Coronary artery (tissue), 2 donors: ENCODE measurements at regions not wholly inside any gene's neighbourhood (a gene's known extent, or its start where the extent isn't known, plus 50 kb on each side); places are given as distances from the start of the nearest gene placed in this dataset.

Experiments used
- DNase-seq: peaks from one replicate; pipeline ENCODE4 v3.0.0-alpha.2; 2017; ENCODE audit warnings: low spot score
- H3K27ac ChIP-seq, 2 donors: fragments of 200-600 bp; sonication (generic); one replicate each; pipeline ENCODE4 v1.5.1; 2016 to 2019
- H3K4me3 ChIP-seq: fragments of 200-600 bp; sonication (generic); 2 replicates; pipeline ENCODE4 v1.5.1; 2016; ENCODE audit warnings: mild to moderate bottlenecking, moderate library complexity
- TF ChIP-seq, protein P1 (sequence below): fragments of 200-600 bp; sonication (generic); IDR thresholded peaks from one replicate; pipeline ENCODE4 v1.5.1; 2019; ENCODE audit warnings: antibody characterized with exemption

DNA sequence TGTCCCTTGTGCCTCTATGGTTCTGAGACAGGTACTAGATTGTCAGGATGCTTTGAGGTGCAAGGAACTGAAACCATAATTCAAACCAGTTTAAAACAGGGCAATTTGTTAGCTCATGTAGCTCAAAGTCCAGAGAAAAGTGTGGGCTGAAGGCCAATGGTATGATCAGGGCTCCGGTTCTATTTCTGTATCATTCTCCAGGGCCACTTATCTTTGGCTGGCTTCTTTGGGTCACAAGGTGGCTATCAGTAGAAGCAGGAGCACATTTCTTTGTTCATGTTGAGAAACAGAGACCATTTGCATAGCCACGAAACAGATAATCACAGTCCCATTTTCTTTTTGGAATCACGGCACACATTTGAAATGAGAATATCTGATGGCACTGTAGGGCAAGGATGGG, 294.9 kb downstream of the ETNK1 start:
- H3K4me3 ChIP-seq = no peak overlapping the region
- H3K27ac ChIP-seq = no peak overlapping the region
- no peak for DNase-seq
- TF ChIP-seq, protein P1, sequence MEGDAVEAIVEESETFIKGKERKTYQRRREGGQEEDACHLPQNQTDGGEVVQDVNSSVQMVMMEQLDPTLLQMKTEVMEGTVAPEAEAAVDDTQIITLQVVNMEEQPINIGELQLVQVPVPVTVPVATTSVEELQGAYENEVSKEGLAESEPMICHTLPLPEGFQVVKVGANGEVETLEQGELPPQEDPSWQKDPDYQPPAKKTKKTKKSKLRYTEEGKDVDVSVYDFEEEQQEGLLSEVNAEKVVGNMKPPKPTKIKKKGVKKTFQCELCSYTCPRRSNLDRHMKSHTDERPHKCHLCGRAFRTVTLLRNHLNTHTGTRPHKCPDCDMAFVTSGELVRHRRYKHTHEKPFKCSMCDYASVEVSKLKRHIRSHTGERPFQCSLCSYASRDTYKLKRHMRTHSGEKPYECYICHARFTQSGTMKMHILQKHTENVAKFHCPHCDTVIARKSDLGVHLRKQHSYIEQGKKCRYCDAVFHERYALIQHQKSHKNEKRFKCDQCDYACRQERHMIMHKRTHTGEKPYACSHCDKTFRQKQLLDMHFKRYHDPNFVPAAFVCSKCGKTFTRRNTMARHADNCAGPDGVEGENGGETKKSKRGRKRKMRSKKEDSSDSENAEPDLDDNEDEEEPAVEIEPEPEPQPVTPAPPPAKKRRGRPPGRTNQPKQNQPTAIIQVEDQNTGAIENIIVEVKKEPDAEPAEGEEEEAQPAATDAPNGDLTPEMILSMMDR = no peak

DNA sequence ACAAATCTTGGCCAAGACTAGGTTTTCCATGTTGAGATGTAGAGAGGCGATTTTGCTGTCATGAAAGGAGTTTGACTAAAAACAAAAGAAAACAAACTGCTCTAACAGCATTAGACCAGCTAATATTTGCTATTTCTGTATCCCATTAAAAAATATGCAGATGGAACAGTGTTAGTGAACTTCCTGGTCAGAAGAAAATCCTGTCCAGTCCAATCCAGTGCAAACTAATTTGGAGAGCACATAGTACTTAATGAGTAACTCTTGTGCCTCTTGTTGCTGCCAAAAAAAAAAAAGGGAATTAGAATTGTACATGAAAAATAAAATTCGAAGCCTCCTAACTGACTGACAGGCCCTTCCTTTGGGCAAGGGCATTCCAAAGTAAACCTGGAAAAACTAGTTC, 298.8 kb downstream of the ETNK1 start:
- TF ChIP-seq, protein P1 = no peak
- Histone ChIP-seq H3K27ac (no peak overlapping the region), H3K4me3 (no peak overlapping the region)
- no peak for DNase-seq

DNA sequence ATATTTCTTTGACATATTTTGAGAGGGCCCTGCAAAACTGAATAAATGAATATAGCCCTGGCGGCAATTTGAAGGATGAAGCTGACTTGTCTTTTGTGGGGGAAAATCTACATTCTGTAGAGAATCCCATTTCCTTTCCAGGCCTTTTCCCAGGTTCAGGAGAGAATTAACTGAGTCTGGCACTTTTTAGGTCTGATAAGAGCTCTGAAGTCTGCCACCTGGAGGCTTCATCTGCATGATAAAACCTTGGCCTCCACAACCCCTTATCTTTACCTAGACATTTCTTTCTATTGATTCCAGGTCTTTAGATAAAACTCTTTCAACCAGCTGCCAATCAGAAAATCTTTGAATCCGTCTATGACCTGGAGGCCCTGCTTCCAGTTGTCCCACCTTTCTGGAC, 299.4 kb downstream of the ETNK1 start:
- TF ChIP-seq, protein P1 = no peak
- no peak overlapping the region for H3K4me3 ChIP-seq
- DNase-seq = no peak
- H3K27ac ChIP-seq = no peak overlapping the region

GRCh38 chr12:22925623-22926022, 300.7 kb downstream of the ETNK1 start:
- TF ChIP-seq, protein P1 = no peak
- DNase-seq = no peak

GRCh38 chr12:22932431-22932830, 307.5 kb downstream of the ETNK1 start:
- DNase-seq = no peak
- TF ChIP-seq, protein P1 = no peak
- Histone ChIP-seq H3K4me3 (no peak overlapping the region), H3K27ac (no peak overlapping the region)

More at GRCh38 chr12:22925623-22926022, 300.7 kb downstream of the ETNK1 start:
- Histone ChIP-seq H3K27ac (no peak overlapping the region), H3K4me3 (no peak overlapping the region)

DNA sequence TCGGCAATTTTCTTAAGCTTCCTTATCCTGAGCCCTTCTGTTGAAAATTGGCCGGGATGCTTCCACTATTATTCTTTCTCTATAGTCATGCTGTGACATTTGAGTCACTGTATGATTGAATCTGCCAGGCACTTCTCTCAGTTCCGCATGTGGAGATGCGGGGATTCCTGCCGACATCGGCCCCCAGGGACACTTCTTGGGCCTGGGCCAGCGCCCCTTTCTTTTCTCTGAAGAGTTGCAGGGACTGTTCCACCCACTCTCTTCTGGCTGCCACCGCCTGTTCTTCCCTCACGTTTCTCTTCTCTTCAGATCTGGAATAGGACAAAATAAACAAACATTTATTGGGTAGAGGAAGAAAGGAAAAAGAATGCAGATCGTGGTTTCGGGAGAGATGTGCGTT, 310.1 kb downstream of the ETNK1 start:
- DNase-seq = no peak
- TF ChIP-seq, protein P1 = no peak
- Histone ChIP-seq H3K4me3 (peak overlapping the region; percentile 56), H3K27ac (no peak overlapping the region)

- TF ChIP-seq, protein P1 = no peak
- Histone ChIP-seq H3K4me3 (peak overlapping the region; percentile 56), H3K27ac (no peak overlapping the region)
- DNase-seq = no peak
Measured at GRCh38 chr12:22935501-22935900, 310.5 kb downstream of the ETNK1 start.
